AG10803 (cell line): ENCODE measurements at regions not wholly inside any gene's neighbourhood (a gene's known extent, or its start where the extent isn't known, plus 50 kb on each side); places are given as distances from the start of the nearest gene placed in this dataset.
"Not testable (repeated sequence)": the region's sequence is repeated elsewhere in the genome, so short reads cannot be mapped to it uniquely, and the experiment has no call there.

Experiments
- DNase-seq: peaks from one replicate; pipeline ENCODE4 v3.0.0; 2010; ENCODE audit warnings: low read depth
- H3K4me3 ChIP-seq: 2 replicates; pipeline ENCODE4 v1.5.1; 2011; ENCODE audit warnings: mild to moderate bottlenecking, low read length, control low read depth
- TF ChIP-seq, protein P1 (sequence below): conservative IDR thresholded peaks from 2 replicates; pipeline ENCODE4 v1.5.1; 2011; ENCODE audit warnings: mild to moderate bottlenecking, low read length, control low read depth, inconsistent platforms

DNA sequence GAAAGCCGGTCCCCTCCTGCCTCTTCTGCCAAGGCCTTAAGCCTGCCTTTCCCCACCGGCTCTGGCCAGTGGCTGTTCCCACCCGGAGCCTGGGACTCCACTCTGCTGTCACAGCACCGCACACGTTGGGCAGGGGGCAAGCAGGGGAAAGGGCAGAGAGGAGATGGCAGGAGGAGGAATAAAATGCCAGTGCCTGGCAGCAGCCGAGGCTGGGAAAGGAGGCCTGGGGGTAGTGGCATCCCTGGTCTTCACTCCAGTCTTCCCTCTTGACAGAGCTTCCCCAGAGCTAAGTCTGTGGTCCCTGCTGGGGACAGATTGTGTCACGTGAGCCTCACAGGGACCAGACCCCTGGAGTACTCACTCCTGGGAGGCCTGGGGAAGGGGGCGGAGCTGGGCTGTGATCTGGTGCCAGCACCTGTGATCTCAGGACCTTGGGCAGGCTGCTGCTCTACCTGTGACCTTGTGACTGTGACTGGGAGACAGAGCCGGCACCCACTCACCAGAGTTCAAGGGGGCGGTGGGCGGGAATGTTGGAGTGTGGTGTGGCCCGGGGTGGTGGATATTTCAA, 97.2 kb upstream of the GSE1 start:
- TF ChIP-seq, protein P1, sequence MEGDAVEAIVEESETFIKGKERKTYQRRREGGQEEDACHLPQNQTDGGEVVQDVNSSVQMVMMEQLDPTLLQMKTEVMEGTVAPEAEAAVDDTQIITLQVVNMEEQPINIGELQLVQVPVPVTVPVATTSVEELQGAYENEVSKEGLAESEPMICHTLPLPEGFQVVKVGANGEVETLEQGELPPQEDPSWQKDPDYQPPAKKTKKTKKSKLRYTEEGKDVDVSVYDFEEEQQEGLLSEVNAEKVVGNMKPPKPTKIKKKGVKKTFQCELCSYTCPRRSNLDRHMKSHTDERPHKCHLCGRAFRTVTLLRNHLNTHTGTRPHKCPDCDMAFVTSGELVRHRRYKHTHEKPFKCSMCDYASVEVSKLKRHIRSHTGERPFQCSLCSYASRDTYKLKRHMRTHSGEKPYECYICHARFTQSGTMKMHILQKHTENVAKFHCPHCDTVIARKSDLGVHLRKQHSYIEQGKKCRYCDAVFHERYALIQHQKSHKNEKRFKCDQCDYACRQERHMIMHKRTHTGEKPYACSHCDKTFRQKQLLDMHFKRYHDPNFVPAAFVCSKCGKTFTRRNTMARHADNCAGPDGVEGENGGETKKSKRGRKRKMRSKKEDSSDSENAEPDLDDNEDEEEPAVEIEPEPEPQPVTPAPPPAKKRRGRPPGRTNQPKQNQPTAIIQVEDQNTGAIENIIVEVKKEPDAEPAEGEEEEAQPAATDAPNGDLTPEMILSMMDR, result no peak
- no peak for DNase-seq
- H3K4me3 ChIP-seq, result peak overlapping the region; percentile 49

DNA sequence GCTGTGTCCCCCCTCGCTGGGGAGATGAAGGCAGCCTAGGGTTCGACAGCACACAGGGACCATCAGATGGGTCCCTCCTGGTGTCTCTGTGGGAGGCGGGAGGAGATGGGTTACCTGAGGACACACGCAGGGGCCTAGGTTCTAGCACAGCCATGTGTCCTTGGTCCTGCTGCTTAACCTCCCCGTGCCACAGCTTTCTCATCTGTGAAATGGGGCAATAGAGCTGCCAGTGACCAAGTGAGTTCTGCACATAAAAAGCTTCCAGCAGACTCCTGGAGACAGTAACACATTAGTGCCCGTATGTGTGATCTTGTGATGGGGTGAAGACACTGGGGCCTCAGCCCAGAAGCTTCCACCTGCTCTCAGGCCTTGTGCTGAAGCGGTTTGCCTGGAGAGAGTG, 96.0 kb upstream of the GSE1 start:
- TF ChIP-seq, protein P1, result no peak

DNA sequence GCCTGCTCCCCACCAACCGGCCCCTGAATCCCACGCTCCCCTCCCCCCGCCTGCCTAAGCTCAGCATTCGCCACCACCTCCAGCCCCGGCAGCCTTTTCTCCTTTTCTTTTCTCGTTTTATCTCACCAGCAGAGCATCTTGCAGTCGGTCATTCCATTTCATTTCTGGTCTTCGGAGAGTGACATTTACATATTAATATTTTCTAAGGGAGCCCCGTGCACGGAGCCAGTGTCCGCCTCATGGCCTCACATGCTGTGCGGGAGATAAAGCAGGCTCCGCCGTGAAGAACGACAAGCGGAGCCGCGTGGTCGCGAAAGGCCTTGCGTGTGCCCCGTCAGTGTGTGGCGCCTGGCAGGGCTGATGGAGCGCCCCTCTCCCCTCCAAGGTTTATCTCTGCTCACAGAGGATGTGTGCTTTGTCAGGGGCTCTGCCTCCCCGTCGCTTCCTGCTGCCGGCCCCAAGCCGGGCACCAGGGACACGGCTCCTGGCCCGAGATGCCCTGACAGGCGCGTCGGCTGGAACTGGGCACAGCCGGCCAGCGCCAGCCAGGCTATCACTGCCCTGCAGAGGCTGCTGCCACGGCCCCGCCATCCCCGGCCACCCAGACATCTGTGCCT, 95.5 kb upstream of the GSE1 start:
- H3K4me3 ChIP-seq, result no peak overlapping the region
- no peak for DNase-seq
- TF ChIP-seq, protein P1, result no peak

More for the DNA sequence above, 96.0 kb upstream of the GSE1 start:
- H3K4me3 ChIP-seq, result no peak overlapping the region
- DNase-seq, result no peak

DNA sequence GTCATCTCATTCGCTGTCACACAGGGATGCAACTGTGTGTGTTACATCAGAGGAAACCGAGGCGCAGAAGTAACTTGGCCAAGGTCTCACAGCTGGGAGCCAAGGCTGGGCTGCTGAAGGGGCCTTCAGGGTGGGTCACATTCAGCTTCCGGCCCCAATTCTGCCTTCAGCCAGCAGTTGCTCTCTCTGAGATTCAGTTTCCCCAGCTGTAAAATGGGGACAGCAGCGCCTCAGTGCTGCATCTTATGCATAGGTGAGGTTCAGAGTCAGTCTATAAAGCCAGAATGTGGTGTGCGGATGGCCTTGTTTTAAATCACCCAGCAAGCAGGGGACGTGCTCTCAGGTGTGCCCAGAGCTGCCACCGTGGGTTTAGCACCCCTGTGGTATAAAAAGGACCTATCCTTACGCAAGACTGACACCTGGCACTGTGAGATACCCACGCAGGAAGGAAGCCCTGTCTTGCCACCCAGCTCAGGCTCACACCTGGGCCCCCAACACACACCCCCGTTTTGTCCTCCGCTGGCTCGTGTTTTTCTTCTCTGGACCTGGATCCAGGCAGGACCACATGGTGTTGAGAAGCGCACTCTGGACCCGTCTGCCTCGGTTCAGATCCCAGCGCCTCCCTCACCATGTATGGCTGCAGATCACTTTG, 94.6 kb upstream of the GSE1 start:
- no peak overlapping the region for H3K4me3 ChIP-seq
- TF ChIP-seq, protein P1, result no peak
- DNase-seq, result no peak

DNA sequence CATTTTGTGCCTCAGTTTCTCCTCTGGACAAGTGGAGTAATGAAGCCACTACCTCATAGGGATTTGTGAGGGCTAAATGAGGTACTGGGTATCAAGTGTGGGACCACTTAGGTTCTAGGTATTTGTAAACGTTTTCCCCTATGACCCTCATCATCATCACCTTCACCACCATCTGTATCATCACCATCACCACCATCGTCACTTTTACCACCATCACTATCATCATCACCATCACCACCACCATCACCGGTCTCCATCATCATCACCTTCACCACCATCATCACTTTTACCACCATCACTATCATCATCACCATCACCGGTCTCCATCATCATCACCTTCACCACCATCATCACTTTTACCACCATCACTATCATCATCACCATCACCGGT, 94.1 kb upstream of the GSE1 start:
- DNase-seq, H3K4me3 ChIP-seq: not testable (repeated sequence)

DNA sequence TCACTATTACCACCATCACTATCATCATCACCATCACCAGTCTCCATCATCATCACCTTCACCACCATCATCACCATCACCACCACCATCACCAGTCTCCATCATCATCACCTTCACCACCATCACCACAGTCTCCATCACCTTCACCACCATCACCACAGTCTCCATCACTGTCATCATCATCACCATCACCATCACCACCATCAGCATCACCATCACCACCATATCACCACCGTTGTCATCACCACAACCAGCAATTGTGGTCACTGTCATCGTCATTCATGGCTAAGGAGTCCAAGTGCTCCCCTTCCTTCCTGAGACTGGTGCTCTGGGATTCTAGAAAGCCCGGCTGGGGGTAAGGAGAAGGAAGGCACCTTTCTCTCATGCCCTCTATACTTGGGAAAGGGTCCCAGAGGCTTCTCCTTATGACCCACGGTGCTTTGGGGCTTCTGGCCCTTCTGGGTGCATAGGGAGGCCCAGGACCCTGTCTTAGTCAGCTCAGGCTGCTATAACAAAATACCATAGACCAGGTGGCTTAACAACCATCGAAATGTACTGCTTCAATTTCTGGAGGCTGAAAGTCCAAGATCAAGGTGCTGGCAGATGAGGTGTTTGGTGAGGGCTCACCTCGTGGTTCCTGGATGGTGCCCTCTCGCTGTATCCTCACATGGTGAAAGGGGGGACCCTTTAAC, 93.4 kb upstream of the GSE1 start:
- TF ChIP-seq, protein P1, result no peak
- DNase-seq, result no peak
- no peak overlapping the region for H3K4me3 ChIP-seq

DNA sequence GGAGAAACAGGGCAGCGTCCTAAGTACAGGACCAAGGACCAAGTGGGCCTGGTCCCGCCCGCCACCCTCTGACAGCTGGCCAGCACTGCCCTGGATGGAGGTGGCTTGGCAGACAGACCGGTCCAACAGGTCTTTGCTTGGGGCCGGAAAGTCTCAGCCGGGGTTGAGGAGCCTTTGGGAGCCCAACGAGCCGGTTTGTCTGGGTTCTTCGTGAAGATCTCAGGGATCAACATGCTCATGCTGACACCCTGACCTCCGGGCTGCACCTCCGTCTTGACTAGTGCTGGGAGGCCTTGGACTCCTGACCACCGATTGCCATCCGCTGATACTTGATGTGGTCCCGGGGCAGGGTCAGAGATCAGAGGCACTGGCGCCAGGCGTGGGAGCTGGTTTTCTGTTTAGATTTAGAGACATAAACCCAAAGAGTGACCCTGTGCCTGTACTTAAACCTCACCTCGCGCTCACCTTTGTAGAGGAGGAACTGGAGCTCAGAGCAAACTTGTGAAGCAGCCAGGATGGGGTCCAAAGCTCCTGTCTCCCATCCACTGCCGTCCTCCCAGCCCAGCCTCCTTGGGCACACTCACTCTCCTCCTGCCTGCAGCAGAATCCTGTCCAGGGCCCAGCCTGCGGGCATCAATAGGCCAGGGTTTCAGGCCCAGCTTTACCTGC, 92.1 kb upstream of the GSE1 start:
- no peak overlapping the region for H3K4me3 ChIP-seq

More for the DNA sequence above, 92.1 kb upstream of the GSE1 start:
- TF ChIP-seq, protein P1, result no peak
- no peak for DNase-seq
